ENCODE measurements at regions not wholly inside any gene's neighbourhood (a gene's known extent, or its start where the extent isn't known, plus 50 kb on each side); places are given as distances from the start of the nearest gene placed in this dataset.

- TF ChIP-seq, protein P1, sequence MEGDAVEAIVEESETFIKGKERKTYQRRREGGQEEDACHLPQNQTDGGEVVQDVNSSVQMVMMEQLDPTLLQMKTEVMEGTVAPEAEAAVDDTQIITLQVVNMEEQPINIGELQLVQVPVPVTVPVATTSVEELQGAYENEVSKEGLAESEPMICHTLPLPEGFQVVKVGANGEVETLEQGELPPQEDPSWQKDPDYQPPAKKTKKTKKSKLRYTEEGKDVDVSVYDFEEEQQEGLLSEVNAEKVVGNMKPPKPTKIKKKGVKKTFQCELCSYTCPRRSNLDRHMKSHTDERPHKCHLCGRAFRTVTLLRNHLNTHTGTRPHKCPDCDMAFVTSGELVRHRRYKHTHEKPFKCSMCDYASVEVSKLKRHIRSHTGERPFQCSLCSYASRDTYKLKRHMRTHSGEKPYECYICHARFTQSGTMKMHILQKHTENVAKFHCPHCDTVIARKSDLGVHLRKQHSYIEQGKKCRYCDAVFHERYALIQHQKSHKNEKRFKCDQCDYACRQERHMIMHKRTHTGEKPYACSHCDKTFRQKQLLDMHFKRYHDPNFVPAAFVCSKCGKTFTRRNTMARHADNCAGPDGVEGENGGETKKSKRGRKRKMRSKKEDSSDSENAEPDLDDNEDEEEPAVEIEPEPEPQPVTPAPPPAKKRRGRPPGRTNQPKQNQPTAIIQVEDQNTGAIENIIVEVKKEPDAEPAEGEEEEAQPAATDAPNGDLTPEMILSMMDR (conservative IDR thresholded peaks at IDR 0.05): no peak
- no peak for TF ChIP-seq EZH2 (IDR thresholded peaks at IDR 0.05; ENCODE audit: low read depth)
Observed at GRCh38 chr1:222204475-222204874, 343.4 kb downstream of the HHIPL2 start.

Measured in PC-9 (cell line).